HG03575 (cell line): ENCODE measurements at regions not wholly inside any gene's neighbourhood (a gene's known extent, or its start where the extent isn't known, plus 50 kb on each side); places are given as distances from the start of the nearest gene placed in this dataset.

Source experiments
- ATAC-seq: cut with Tn5 transposase; IDR thresholded peaks from one replicate; pipeline ENCODE4 v1.9.1; 2021; ENCODE audit not compliant: unreplicated experiment, insufficient number of reproducible peaks, low FRiP score; ENCODE audit errors: extremely low read depth

- no peak for ATAC-seq
Measured at GRCh38 chr7:25663877-25664276, 435.6 kb upstream of the NPVF start.

- ATAC-seq: no peak
Measured at GRCh38 chr7:25664593-25664992, 436.3 kb upstream of the NPVF start.

DNA sequence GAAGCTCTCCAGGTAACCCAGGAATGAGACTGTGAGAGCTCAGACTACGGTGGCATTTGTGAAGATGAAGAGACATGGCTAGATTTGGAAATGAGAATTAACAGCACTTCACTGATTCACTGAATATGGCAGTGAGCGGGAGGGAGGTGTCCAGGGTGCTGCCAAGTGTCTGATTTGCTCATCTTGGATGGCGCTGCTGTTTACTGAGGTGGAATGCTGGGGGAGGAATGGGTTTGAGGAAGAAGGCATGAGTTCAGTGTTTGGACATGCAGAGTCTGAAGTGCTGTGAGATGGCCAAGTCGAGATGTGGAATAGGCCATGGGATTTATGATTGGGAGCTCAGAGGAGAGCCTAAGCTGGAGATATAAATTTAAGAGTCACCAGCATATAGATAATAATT is 437.1 kb upstream of the NPVF start:
- no peak for ATAC-seq

DNA sequence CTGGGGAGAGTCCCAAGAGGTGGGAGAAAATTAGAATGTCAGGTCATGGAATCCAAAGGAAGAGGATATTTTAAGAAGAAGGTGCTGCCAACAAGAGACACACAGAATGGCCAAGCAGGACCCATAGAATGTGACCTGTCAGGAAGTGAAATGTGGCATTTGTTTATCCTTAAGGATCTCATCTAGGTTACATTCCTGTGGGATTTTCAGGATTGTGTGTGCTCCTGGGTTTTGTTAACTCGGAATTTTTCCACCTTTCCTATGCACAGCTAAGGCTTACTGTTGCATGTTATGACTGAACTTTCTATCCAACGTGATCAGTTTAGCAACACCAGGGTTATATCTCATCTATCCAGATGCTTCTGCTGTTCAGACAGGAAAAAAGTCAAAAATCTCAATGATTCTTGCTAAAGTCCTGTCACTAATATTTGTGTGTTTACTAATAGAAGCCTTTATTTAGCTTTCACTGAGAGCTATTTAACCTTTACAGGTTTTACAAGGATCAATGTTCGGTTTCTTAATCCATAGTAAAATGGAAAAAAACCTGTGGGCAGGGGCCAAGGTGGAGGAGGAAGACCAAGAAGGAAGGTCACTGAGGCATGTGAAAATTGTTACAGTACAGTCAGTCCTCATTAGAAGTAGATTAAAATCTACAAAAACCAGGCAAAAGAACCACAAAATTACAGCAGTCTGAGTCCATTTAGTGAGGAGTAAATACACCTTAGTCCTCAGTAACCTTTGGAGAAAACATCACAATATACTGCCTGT is 437.8 kb upstream of the NPVF start:
- ATAC-seq: no peak

DNA sequence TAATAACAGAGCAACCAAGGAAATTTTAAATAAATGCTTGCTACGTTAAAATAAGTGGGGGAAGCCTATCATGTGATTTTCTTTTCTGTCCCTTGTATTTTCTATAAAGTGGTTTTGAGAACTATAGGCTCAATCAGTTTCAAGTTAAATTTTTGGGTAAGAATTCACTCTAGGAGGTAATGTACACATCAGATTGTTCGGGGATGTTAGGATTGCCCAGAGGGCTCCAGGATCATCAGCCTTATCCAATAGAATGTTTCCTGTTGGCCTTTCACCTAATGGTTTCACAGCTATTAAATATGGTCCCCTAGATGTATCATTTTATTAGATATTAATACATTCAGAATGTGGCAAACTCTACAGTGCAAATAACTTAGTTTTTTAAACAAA is 438.4 kb upstream of the NPVF start:
- no peak for ATAC-seq

- ATAC-seq: no peak
Measured at GRCh38 chr7:25669281-25669781, 441.0 kb upstream of the NPVF start.

DNA sequence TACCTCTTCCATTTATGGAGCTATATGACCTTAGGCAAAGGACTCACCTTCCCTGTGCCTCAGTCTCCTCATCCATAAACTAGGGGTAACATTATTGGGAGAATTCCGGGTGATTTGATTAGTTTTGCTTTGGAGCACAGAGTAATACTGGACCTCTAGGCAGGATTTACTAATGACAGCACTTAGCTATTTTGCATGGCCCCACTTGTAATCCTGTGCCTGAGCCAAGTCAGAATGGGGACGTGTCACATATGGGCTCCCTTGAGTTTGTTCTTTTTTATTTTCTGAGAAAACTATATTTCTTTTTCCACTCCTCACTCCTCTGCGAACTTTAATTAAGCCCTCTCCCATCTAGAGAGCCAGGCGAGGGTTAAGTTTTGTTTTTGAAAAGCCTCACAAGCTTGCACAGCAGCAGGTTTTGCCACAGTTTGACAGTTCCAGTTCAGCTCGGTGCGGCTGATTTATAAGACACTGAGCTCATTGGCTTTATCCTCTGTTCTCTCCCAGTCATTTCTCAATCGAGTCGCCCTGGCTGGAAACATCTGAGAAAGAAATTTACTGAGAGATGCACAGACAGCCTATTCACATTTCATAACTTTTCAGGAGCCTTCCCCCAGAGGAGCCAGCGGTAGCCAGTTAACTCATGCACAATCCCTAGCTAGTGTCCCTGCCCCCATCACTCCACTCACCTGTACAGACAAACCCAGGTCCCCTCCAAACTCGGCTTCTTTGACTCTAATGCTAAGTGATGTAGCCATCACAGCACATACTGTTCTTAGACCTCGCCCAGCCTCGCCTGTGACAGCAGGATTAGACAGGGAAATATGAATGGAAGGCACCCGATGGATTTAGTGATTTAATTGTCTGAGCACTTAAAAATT is 441.9 kb upstream of the NPVF start:
- no peak for ATAC-seq

DNA sequence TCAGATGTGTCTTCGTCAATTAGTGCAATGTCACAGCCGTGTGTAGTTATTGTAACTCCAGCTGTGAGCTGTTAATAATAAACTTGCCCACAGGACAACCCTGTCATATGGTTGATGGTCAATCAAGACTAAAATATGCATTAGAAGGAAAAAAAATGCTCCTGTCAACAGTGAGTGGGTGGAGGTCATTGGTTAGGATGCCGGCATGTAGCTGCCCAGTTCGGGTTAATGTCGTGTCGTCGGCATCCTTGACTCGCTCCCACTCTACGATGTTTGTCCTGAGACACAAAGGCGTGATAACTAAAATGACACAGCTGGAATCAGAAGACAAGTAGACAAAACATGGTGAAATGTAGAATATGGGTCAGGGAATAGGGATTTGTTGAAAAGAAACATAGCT is 442.8 kb upstream of the NPVF start:
- no peak for ATAC-seq

GRCh38 chr7:25672496-25672895 is 444.2 kb upstream of the NPVF start:
- no peak for ATAC-seq

DNA sequence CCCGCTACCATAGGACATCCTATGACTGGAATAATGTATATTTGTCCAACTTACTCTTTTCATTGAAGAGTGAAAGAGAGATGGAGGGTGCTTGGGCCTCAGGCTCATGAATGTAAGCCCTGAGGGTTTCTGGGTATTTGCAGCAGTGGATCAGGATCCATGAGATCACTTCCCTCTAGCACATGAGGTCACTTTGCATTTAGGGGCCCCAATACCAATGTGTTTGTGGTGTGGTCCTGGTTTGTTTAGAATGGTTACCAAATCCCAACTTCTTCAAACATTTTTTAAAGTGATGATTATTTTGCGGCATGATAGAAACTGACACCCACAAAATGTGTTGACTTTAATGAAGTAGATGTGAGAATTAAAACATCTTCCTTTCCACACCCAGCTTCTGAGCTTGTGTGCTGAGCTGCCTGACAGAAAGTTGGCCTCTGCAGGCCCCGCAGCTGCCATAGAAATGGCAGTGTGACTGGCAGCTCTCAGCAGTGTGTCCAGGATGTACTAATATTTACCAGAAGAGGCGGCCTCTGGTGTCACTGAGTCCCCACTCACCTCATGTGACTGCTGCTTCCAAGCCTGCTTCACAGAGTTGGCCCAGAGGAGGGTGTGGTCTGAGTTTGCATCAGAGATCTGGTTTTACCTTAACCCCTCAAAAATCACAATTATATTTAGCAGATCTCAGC is 447.6 kb upstream of the NPVF start:
- no peak for ATAC-seq

DNA sequence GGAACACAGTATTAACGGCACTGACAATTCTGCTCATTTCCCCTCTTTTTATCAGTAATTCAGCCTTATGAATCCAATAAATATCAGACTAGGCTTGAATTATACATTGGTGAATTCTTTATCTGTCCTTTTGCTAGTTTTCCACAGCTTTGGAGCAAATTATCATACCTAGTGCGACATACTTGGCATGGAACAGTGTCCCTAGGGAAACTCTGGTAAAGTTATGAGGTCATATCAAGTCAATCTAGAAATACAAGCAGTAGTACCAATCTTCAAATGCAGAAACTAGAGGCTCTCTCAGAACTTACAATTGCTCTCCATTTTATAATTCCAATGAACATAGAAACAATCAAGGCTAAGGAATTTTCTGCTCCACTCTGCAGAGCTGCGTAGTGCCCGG is 449.3 kb upstream of the NPVF start:
- ATAC-seq: no peak

DNA sequence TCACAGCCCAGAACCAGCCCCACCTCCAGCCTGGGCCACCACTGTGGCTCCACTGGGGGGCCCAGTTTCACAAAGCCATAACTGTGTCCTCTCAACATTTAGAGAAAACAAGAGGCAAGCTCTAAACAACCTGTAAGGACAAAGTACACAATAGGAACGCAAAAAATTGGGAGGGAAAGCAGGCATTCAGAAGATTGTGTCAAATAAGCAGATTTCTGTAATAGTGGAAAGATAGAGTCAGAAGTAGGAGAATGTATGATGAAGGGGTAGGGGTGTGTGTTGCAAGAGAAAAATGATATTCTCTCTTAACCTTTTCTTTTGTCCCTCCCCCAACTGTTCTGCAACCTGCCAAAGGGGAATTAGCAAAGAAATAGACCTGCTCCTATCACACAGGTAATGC is 449.9 kb upstream of the NPVF start:
- no peak for ATAC-seq

DNA sequence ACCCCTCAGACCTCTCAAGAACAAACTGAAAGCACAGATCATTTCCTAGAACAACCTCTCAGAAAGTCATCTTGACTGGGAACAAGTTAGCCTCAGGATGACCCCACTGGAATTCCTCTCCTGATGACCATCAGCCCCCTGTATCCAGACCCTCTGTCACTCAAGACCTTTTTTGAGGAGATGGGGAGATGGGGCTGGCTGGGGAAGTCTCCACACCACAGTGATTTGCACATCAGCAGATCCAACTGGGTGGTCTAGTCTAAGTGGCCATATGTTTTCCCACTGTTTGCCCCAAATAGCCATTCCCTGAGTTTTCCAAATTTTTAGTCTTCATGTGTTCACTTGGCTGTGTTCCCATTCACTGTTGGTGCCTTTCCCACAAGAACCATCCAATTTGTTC is 452.4 kb upstream of the NPVF start:
- ATAC-seq: no peak

GRCh38 chr7:25684360-25684759 is 456.1 kb upstream of the NPVF start:
- ATAC-seq: no peak

DNA sequence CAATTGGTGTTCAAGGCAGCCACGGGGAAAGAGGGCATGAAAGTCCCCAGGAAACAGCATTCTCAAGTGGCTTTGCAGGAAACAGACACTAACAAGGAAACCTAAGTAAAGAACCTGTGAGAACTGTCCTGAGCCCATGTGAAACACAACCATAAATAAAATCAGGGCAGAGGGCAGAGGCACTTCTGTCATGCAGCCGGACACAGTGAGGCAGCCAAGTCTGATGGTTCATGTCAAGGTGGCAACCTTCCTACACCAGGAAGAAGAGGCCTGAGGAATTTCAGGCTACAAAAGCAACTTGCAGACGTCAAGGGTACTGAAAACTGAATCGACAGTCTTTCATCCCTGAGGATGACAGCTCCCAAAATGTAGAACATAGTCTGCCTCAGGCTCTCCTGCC is 458.2 kb upstream of the NPVF start:
- ATAC-seq: no peak

DNA sequence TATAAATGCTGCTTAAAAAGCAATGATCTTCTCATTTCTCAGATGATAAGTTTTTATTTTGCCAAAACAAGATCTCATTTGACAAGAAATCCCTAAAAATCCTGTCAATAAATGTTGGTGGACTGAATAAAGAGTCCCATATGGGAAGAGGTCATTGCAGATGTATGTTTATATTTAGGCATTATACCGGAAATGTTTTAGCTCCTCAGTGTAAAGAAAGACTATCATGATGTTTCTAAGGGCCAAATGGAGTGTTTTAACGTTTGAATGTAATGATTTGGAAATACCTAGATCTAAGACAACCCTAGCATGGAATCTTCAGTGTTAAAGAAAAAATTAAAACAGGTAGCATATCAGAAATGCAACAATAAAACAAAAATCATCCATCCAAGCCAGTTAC is 457.8 kb upstream of the NFE2L3 start:
- no peak for ATAC-seq

DNA sequence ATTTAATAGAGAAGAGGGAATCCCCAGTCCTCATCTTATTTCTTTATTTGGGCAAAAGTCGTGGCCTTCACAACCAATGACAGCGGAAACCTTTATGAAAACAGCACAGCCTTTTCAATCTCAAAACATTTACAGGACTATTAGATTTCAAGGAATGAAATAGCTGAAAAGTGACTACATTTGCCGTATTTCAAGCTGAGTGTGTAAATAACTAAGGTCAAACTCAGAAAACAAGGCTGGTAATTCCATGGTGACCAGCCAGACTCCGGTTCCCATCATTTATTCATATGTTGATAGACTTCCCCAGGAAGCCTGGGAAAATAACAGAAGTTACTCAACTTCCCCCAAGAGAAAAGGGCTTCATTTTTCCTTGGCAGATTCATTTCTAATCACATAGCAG is 457.3 kb upstream of the NFE2L3 start:
- ATAC-seq: no peak

- ATAC-seq: no peak
Measured at GRCh38 chr7:25696571-25696970, 455.4 kb upstream of the NFE2L3 start.

GRCh38 chr7:25698451-25699113 is 453.4 kb upstream of the NFE2L3 start:
- ATAC-seq: no peak
